CD4-positive, CD25-positive, alpha-beta regulatory T cell (primary cell): ENCODE measurements at regions not wholly inside any gene's neighbourhood (a gene's known extent, or its start where the extent isn't known, plus 50 kb on each side); places are given as distances from the start of the nearest gene placed in this dataset.
A peak's percentile ranks its signal among the peaks of the same experiment; 100 is the strongest.

ENCODE experiments used
- ATAC-seq, 2 donors: fragments of 150-1000 bp; cut with Tn5 transposase; one replicate each; pipeline ENCODE4 v1.10.0; 2021; ENCODE audit warnings: low read depth in 2 of 2, moderate number of reproducible peaks in 2 of 2, moderate library complexity in 1 of 2
- DNase-seq, 3 donors: peaks; one replicate each; pipeline versions ENCODE4 v3.0.0 to v3.0.0-alpha.2; 2012 to 2022; ENCODE audit warnings: mixed read lengths in 1 of 3
- H3K27ac ChIP-seq: one replicate; pipeline ENCODE4 v1.7.0; 2013; ENCODE audit warnings: mild to moderate bottlenecking, low read length; ENCODE audit not compliant: insufficient read depth, poor library complexity, severe bottlenecking
- H3K27me3 ChIP-seq: one replicate; pipeline ENCODE4 v1.7.0; 2013; ENCODE audit warnings: low read length; ENCODE audit not compliant: control insufficient read depth, insufficient read depth
- H3K36me3 ChIP-seq: one replicate; pipeline ENCODE4 v1.7.0; 2013; ENCODE audit warnings: mild to moderate bottlenecking, low read length, moderate library complexity; ENCODE audit not compliant: control insufficient read depth, insufficient read depth
- H3K4me1 ChIP-seq: 2 replicates; pipeline ENCODE4 v1.7.0; 2013; ENCODE audit warnings: mild to moderate bottlenecking, low read length; ENCODE audit not compliant: insufficient read depth, control insufficient read depth, poor library complexity, severe bottlenecking
- H3K4me3 ChIP-seq: one replicate; pipeline ENCODE4 v1.7.0; 2013; ENCODE audit warnings: low read depth, mild to moderate bottlenecking, low read length, moderate library complexity
- H3K9me3 ChIP-seq, 2 experiments: 1 replicate in 1 of 2; 2 replicates in 1 of 2; pipeline ENCODE4 v1.7.0; 2013; ENCODE audit warnings: low read length in 2 of 2, mild to moderate bottlenecking in 1 of 2, moderate library complexity in 1 of 2; ENCODE audit not compliant: control insufficient read depth in 2 of 2
- H3K27ac Mint-ChIP-seq, 3 donors: one replicate each; pipeline ENCODE4 v1.8.0; 2020 to 2022; ENCODE audit warnings: mild to moderate bottlenecking in 3 of 3, mixed read lengths in 3 of 3, moderate library complexity in 2 of 3
- H3K27me3 Mint-ChIP-seq: one replicate; pipeline ENCODE4 v1.8.0; 2022; ENCODE audit warnings: mild to moderate bottlenecking, mixed read lengths
- H3K36me3 Mint-ChIP-seq: one replicate; pipeline ENCODE4 v1.8.0; 2020; ENCODE audit warnings: mixed read lengths
- H3K4me1 Mint-ChIP-seq, 4 donors: one replicate each; pipeline ENCODE4 v1.8.0; 2020 to 2022; ENCODE audit warnings: mixed read lengths in 4 of 4, mild to moderate bottlenecking in 1 of 4
- H3K4me3 Mint-ChIP-seq, 4 donors: one replicate each; pipeline ENCODE4 v1.8.0; 2020 to 2022; ENCODE audit warnings: mild to moderate bottlenecking in 4 of 4, mixed read lengths in 4 of 4, moderate library complexity in 3 of 4
- H3K9me3 Mint-ChIP-seq, 7 donors: one replicate each; pipeline ENCODE4 v1.8.0; 2020 to 2022; ENCODE audit warnings: mixed read lengths in 7 of 7, mild to moderate bottlenecking in 3 of 7, moderate library complexity in 2 of 7

GRCh38 chr3:73273341-73273740 lies 211.9 kb downstream of the EBLN2 start:
- Histone ChIP-seq H3K4me1 (no peaks in the 10 kb centered on the region), H3K4me3 (no peak overlapping the region), H3K27ac (no peak overlapping the region), H3K9me3 (no peaks in the 10 kb centered on the region), H3K36me3 (no peaks in the 10 kb centered on the region), H3K27me3 (no peaks in the 10 kb centered on the region)
- no peaks in the 10 kb centered on the region for H3K36me3 Mint-ChIP-seq
- no peaks in the 10 kb centered on the region for H3K27me3 Mint-ChIP-seq
- no peak for DNase-seq
- peaks cover 0 to 3% (median 0%) of the 10 kb centered on the region in 7 donors for H3K9me3 Mint-ChIP-seq
- H3K4me3 Mint-ChIP-seq, result no peak overlapping the region
- H3K27ac Mint-ChIP-seq, result no peak overlapping the region
- no peaks in the 10 kb centered on the region for H3K4me1 Mint-ChIP-seq
- ATAC-seq, result no peak

GRCh38 chr3:73280746-73281145 lies 219.3 kb downstream of the EBLN2 start:
- no peaks in the 10 kb centered on the region for H3K9me3 ChIP-seq
- H3K4me1 ChIP-seq, result no peaks in the 10 kb centered on the region
- no peak overlapping the region for H3K4me3 Mint-ChIP-seq
- peaks cover 6% of the 10 kb centered on the region for H3K27me3 Mint-ChIP-seq
- DNase-seq, result no peak
- H3K27me3 ChIP-seq, result no peaks in the 10 kb centered on the region
- H3K27ac ChIP-seq, result no peak overlapping the region
- no peak overlapping the region for H3K4me3 ChIP-seq
- ATAC-seq, result no peak
- H3K4me1 Mint-ChIP-seq, result no peaks in the 10 kb centered on the region
- H3K36me3 ChIP-seq, result no peaks in the 10 kb centered on the region
- no peaks in the 10 kb centered on the region for H3K36me3 Mint-ChIP-seq
- peaks cover 0 to 3% (median 0%) of the 10 kb centered on the region in 7 donors for H3K9me3 Mint-ChIP-seq
- no peak overlapping the region for H3K27ac Mint-ChIP-seq

- no peaks in the 10 kb centered on the region for H3K9me3 Mint-ChIP-seq
- H3K4me1 ChIP-seq, result no peaks in the 10 kb centered on the region
- no peak overlapping the region for H3K27ac Mint-ChIP-seq
- DNase-seq (no peak), ATAC-seq (no peak)
- H3K4me3 Mint-ChIP-seq, result no peak overlapping the region
- no peaks in the 10 kb centered on the region for H3K27me3 ChIP-seq
- H3K4me3 ChIP-seq, result no peak overlapping the region
- no peaks in the 10 kb centered on the region for H3K4me1 Mint-ChIP-seq
- no peak overlapping the region for H3K27ac ChIP-seq
- H3K36me3 ChIP-seq, result no peaks in the 10 kb centered on the region
- no peaks in the 10 kb centered on the region for H3K9me3 ChIP-seq
- no peaks in the 10 kb centered on the region for H3K36me3 Mint-ChIP-seq
- H3K27me3 Mint-ChIP-seq, result peaks cover 6% of the 10 kb centered on the region
Measured at GRCh38 chr3:73284472-73284871, 223.0 kb downstream of the EBLN2 start.

- no peak overlapping the region for H3K4me3 Mint-ChIP-seq
Measured at GRCh38 chr3:73291541-73291940, 230.1 kb downstream of the EBLN2 start.

GRCh38 chr3:73292220-73292619 lies 230.8 kb downstream of the EBLN2 start:
- Mint-ChIP-seq H3K36me3 (no peaks in the 10 kb centered on the region), H3K27ac (peak overlapping the region in 1 of 3 donors; percentile 74), H3K4me1 (no peaks in the 10 kb centered on the region), H3K9me3 (peaks cover 0 to 1% (median 0%) of the 10 kb centered on the region in 7 donors), H3K4me3 (no peak overlapping the region), H3K27me3 (no peaks in the 10 kb centered on the region)
- no peaks in the 10 kb centered on the region for H3K9me3 ChIP-seq
- no peaks in the 10 kb centered on the region for H3K36me3 ChIP-seq
- ATAC-seq (no peak), DNase-seq (no peak)
- H3K4me1 ChIP-seq, result no peaks in the 10 kb centered on the region
- H3K4me3 ChIP-seq, result no peak overlapping the region
- H3K27ac ChIP-seq, result no peak overlapping the region
- H3K27me3 ChIP-seq, result no peaks in the 10 kb centered on the region

More at GRCh38 chr3:73291541-73291940, 230.1 kb downstream of the EBLN2 start:
- H3K36me3 Mint-ChIP-seq, result no peaks in the 10 kb centered on the region
- H3K27me3 Mint-ChIP-seq, result no peaks in the 10 kb centered on the region
- H3K9me3 Mint-ChIP-seq, result peaks cover 0 to 1% (median 0%) of the 10 kb centered on the region in 7 donors
- Histone ChIP-seq H3K27ac (no peak overlapping the region), H3K27me3 (no peaks in the 10 kb centered on the region), H3K9me3 (no peaks in the 10 kb centered on the region), H3K4me3 (no peak overlapping the region), H3K36me3 (no peaks in the 10 kb centered on the region), H3K4me1 (no peaks in the 10 kb centered on the region)
- H3K4me1 Mint-ChIP-seq, result no peaks in the 10 kb centered on the region
- no peak overlapping the region for H3K27ac Mint-ChIP-seq
- ATAC-seq (no peak), DNase-seq (no peak)

- Mint-ChIP-seq H3K4me1 (no peaks in the 10 kb centered on the region), H3K4me3 (no peak overlapping the region), H3K27ac (no peak overlapping the region), H3K9me3 (peaks cover 0 to 1% (median 0%) of the 10 kb centered on the region in 7 donors), H3K36me3 (no peaks in the 10 kb centered on the region), H3K27me3 (no peaks in the 10 kb centered on the region)
- Histone ChIP-seq H3K27ac (no peak overlapping the region), H3K4me3 (no peak overlapping the region), H3K36me3 (no peaks in the 10 kb centered on the region), H3K4me1 (no peaks in the 10 kb centered on the region), H3K9me3 (no peaks in the 10 kb centered on the region), H3K27me3 (no peaks in the 10 kb centered on the region)
- DNase-seq (no peak), ATAC-seq (no peak)
Measured at GRCh38 chr3:73294537-73294936, 233.1 kb downstream of the EBLN2 start.

GRCh38 chr3:73295876-73296635 lies 234.6 kb downstream of the EBLN2 start:
- Histone ChIP-seq H3K4me3 (no peak overlapping the region), H3K4me1 (no peaks in the 10 kb centered on the region), H3K36me3 (no peaks in the 10 kb centered on the region), H3K27me3 (no peaks in the 10 kb centered on the region), H3K9me3 (no peaks in the 10 kb centered on the region), H3K27ac (no peak overlapping the region)
- no peak overlapping the region for H3K27ac Mint-ChIP-seq
- no peak overlapping the region for H3K4me3 Mint-ChIP-seq
- ATAC-seq (no peak), DNase-seq (no peak)
- H3K36me3 Mint-ChIP-seq, result no peaks in the 10 kb centered on the region
- peaks cover 0 to 1% (median 0%) of the 10 kb centered on the region in 7 donors for H3K9me3 Mint-ChIP-seq
- H3K4me1 Mint-ChIP-seq, result no peaks in the 10 kb centered on the region
- H3K27me3 Mint-ChIP-seq, result no peaks in the 10 kb centered on the region

GRCh38 chr3:73296859-73297258 lies 235.4 kb downstream of the EBLN2 start:
- no peak for ATAC-seq
- H3K27me3 ChIP-seq, result no peaks in the 10 kb centered on the region

More at GRCh38 chr3:73296859-73297258, 235.4 kb downstream of the EBLN2 start:
- Mint-ChIP-seq H3K9me3 (peaks cover 0 to 1% (median 0%) of the 10 kb centered on the region in 7 donors), H3K36me3 (no peaks in the 10 kb centered on the region), H3K27ac (no peak overlapping the region), H3K4me3 (no peak overlapping the region), H3K27me3 (no peaks in the 10 kb centered on the region), H3K4me1 (no peaks in the 10 kb centered on the region)
- no peak overlapping the region for H3K4me3 ChIP-seq
- no peaks in the 10 kb centered on the region for H3K36me3 ChIP-seq
- no peak overlapping the region for H3K27ac ChIP-seq
- H3K4me1 ChIP-seq, result no peaks in the 10 kb centered on the region
- H3K9me3 ChIP-seq, result no peaks in the 10 kb centered on the region
- no peak for DNase-seq
